Fibroblast of pulmonary artery (primary cell): ENCODE measurements at regions not wholly inside any gene's neighbourhood (a gene's known extent, or its start where the extent isn't known, plus 50 kb on each side); places are given as distances from the start of the nearest gene placed in this dataset.
A peak's percentile ranks its signal among the peaks of the same experiment; 100 is the strongest.

ENCODE experiments used
- DNase-seq: peaks from one replicate; pipeline ENCODE4 v3.0.0-alpha.2; 2010; ENCODE audit warnings: low read depth
- H3K4me3 ChIP-seq: replicated peaks from 2 replicates; pipeline ENCODE4 v1.5.1; 2011; ENCODE audit warnings: low read depth, mild to moderate bottlenecking, control low read depth, low read length, moderate library complexity
- TF ChIP-seq, protein P1 (sequence below): IDR thresholded peaks from 2 replicates; pipeline ENCODE4 v1.5.1; 2011; ENCODE audit warnings: mild to moderate bottlenecking, control low read depth, low read length, inconsistent platforms; ENCODE audit errors: missing control alignments

DNA sequence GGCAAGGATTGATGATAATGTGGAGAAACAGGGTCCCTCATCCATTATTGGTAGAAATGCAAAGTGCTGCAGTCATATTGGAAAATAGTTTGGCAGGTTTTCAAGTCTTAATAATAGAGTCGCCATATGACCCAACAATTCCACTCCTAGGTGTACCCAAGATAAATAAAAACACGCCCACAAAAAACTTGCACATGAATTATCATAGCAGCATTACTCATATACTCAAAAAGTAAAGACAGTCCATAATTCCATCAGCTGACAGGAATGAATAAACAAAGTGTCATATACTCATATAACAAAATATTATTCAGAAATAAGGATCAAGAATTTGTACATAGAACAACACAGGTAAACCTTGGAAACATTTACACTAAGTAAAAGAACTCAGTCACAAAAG is 242.9 kb upstream of the FTMT start:
- TF ChIP-seq, protein P1, sequence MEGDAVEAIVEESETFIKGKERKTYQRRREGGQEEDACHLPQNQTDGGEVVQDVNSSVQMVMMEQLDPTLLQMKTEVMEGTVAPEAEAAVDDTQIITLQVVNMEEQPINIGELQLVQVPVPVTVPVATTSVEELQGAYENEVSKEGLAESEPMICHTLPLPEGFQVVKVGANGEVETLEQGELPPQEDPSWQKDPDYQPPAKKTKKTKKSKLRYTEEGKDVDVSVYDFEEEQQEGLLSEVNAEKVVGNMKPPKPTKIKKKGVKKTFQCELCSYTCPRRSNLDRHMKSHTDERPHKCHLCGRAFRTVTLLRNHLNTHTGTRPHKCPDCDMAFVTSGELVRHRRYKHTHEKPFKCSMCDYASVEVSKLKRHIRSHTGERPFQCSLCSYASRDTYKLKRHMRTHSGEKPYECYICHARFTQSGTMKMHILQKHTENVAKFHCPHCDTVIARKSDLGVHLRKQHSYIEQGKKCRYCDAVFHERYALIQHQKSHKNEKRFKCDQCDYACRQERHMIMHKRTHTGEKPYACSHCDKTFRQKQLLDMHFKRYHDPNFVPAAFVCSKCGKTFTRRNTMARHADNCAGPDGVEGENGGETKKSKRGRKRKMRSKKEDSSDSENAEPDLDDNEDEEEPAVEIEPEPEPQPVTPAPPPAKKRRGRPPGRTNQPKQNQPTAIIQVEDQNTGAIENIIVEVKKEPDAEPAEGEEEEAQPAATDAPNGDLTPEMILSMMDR, result no peak
- H3K4me3 ChIP-seq, result no peak overlapping the region
- DNase-seq, result no peak

DNA sequence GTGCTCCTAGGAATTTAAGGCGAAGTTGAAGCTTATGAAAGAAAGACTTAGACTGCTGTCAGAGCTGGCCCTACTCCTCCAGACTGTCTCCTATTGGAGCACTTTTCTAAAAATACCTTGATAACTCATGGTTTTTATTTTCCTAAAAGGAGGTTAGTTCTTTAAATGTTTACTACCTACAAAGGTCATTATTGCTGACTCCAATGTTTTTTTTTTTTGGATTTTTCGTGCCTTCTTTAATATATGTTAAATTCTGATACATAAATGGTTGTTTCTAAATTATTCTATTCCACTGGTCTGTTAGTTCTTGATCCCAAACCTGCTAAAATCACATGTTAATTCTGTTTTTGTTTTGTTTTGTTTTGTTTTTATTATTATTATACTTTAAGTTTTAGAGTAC is 227.6 kb upstream of the FTMT start:
- TF ChIP-seq, protein P1, result no peak
- DNase-seq, result no peak
- no peak overlapping the region for H3K4me3 ChIP-seq

DNA sequence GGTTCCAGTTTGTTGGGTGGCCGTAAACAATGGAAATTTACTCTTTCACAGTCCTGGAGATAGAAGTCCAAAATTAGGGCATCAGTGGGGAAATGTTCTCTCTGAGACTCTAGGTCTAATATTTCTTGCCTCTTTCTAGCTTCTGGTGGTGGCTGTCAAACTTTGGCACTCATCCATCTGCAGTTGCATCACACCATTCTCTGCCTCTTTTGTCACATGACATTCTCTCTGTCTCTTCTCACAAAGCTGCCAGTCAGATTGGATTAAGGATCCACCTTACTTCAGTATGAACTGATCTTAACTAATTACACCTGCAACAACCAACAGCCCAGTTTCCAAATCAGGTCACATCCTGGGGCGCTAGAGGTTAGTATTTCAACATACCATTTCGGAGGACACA is 222.9 kb upstream of the FTMT start:
- peak; percentile 1 for DNase-seq
- TF ChIP-seq, protein P1, result no peak
- H3K4me3 ChIP-seq, result no peak overlapping the region

- DNase-seq, result peak; percentile 11
- H3K4me3 ChIP-seq, result no peak overlapping the region
Observed at GRCh38 chr5:121630402-121630801, 221.3 kb upstream of the FTMT start.

GRCh38 chr5:121634946-121635345 is 216.7 kb upstream of the FTMT start:
- no peak overlapping the region for H3K4me3 ChIP-seq
- DNase-seq, result no peak
- TF ChIP-seq, protein P1, result no peak

More at GRCh38 chr5:121630402-121630801, 221.3 kb upstream of the FTMT start:
- TF ChIP-seq, protein P1, result no peak

GRCh38 chr5:121638126-121638525 is 213.6 kb upstream of the FTMT start:
- no peak overlapping the region for H3K4me3 ChIP-seq
- no peak for DNase-seq
- TF ChIP-seq, protein P1, result no peak

DNA sequence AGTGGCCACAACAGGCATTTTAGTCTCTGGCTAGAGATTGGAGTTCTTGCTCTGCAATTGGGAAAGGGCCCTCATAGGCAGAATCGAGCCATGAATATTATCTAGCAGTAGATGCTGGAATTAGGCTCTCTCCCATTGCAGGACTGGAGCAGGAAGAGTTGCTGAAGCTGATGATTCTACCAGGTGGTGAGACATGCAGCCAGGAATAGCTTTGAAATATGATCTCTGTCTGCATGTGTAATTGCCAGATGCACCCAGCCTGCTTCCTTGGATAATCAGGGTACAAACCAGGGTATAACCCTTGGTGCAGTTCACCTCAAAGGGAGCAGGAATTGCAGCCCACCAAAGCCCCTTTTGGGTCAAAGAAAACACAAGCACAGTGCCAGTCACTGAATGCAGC is 211.4 kb upstream of the FTMT start:
- H3K4me3 ChIP-seq, result no peak overlapping the region
- no peak for DNase-seq
- TF ChIP-seq, protein P1, result no peak
